ENCODE measurements at regions not wholly inside any gene's neighbourhood (a gene's known extent, or its start where the extent isn't known, plus 50 kb on each side); places are given as distances from the start of the nearest gene placed in this dataset.

DNA sequence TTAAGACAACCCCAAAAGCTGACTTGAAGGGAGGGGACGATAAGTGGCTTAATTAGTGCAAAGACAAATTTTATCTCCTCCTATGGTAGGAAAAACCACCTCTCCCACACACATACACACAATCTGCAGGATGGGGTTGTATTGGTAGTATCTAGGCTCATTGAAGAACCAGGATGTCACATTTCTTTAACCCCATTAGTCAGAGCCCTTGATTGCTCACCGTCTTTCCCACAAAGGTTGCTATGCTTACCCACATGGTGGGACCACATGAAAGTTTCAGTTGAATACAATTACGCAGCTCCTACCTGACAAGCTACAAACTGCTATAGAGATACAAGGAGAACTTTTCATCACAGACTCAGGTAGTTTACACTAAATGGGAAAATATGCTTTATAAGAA lies 765.0 kb upstream of the CELF4 start:
- TF ChIP-seq, protein P1, sequence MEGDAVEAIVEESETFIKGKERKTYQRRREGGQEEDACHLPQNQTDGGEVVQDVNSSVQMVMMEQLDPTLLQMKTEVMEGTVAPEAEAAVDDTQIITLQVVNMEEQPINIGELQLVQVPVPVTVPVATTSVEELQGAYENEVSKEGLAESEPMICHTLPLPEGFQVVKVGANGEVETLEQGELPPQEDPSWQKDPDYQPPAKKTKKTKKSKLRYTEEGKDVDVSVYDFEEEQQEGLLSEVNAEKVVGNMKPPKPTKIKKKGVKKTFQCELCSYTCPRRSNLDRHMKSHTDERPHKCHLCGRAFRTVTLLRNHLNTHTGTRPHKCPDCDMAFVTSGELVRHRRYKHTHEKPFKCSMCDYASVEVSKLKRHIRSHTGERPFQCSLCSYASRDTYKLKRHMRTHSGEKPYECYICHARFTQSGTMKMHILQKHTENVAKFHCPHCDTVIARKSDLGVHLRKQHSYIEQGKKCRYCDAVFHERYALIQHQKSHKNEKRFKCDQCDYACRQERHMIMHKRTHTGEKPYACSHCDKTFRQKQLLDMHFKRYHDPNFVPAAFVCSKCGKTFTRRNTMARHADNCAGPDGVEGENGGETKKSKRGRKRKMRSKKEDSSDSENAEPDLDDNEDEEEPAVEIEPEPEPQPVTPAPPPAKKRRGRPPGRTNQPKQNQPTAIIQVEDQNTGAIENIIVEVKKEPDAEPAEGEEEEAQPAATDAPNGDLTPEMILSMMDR (IDR thresholded peaks at IDR 0.05), result no peak
- no peak for TF ChIP-seq POLR2A (IDR thresholded peaks at IDR 0.05)

Measured in testis (tissue), 2 donors.